ENCODE measurements at regions not wholly inside any gene's neighbourhood (a gene's known extent, or its start where the extent isn't known, plus 50 kb on each side); places are given as distances from the start of the nearest gene placed in this dataset.

GRCh38 chr10:28214219-28214618, 88.6 kb downstream of the MPP7 start:
- TF ChIP-seq, protein P1, sequence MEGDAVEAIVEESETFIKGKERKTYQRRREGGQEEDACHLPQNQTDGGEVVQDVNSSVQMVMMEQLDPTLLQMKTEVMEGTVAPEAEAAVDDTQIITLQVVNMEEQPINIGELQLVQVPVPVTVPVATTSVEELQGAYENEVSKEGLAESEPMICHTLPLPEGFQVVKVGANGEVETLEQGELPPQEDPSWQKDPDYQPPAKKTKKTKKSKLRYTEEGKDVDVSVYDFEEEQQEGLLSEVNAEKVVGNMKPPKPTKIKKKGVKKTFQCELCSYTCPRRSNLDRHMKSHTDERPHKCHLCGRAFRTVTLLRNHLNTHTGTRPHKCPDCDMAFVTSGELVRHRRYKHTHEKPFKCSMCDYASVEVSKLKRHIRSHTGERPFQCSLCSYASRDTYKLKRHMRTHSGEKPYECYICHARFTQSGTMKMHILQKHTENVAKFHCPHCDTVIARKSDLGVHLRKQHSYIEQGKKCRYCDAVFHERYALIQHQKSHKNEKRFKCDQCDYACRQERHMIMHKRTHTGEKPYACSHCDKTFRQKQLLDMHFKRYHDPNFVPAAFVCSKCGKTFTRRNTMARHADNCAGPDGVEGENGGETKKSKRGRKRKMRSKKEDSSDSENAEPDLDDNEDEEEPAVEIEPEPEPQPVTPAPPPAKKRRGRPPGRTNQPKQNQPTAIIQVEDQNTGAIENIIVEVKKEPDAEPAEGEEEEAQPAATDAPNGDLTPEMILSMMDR (IDR thresholded peaks at IDR 0.05; ENCODE audit: borderline replicate concordance, insufficient read depth, low read depth, low read length): no peak
- H3K4me3 ChIP-seq (ENCODE audit: low read depth, low read length): no peak overlapping the region

- H3K4me3 ChIP-seq (ENCODE audit: low read depth, low read length): no peak overlapping the region
- TF ChIP-seq, protein P1 (IDR thresholded peaks at IDR 0.05; ENCODE audit: borderline replicate concordance, insufficient read depth, low read depth, low read length): no peak
Measured at GRCh38 chr10:28211759-28212158, 91.1 kb downstream of the MPP7 start.

DNA sequence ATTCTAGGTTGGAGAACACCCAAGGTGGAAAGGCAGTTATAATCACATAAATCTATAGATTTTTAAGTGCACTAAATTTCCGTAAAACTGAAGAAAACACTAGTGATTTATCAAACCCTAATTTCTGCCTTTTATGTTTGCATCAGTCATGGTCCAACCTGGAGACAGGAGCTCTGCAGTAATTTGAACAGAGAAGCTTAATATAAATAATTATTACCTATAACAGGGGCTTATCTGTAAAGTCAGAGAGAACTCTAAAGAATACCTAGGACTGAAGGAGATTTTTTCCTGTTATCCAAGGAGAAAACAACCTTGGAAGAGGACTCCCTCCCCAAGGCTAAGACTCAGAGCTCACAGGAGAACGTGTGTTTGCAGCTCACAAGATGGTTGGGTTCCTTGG, 95.1 kb downstream of the MPP7 start:
- H3K4me3 ChIP-seq (ENCODE audit: low read depth, low read length): no peak overlapping the region
- TF ChIP-seq, protein P1 (IDR thresholded peaks at IDR 0.05; ENCODE audit: borderline replicate concordance, insufficient read depth, low read depth, low read length): no peak

DNA sequence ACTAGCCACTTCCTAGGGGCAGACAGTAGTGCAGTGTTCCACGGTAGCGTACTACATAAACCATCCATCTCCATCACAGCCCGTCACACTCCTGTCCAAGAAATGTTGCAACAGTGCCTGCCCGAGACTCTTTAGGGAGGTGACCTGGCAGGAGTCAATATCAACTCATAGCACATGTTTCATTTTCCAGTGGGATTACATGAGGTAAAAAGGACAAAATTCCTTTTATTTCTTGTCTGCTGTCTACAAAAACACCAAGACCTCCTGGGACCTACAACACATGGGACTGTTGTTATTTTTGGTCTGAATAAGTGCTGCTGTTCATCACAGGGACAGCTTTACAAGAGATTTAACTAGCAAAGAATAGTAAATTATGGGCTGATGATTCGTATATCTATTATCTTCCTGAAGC, 99.9 kb downstream of the MPP7 start:
- H3K4me3 ChIP-seq (ENCODE audit: low read depth, low read length): no peak overlapping the region
- TF ChIP-seq, protein P1 (IDR thresholded peaks at IDR 0.05; ENCODE audit: borderline replicate concordance, insufficient read depth, low read depth, low read length): no peak

- TF ChIP-seq, protein P1 (IDR thresholded peaks at IDR 0.05; ENCODE audit: borderline replicate concordance, insufficient read depth, low read depth, low read length): no peak
- no peak overlapping the region for H3K4me3 ChIP-seq (ENCODE audit: low read depth, low read length)
Measured at GRCh38 chr10:28201410-28202400, 101.2 kb downstream of the MPP7 start.

- H3K4me3 ChIP-seq (ENCODE audit: low read depth, low read length): no peak overlapping the region
- TF ChIP-seq, protein P1 (IDR thresholded peaks at IDR 0.05; ENCODE audit: borderline replicate concordance, insufficient read depth, low read depth, low read length): no peak
Measured at GRCh38 chr10:28200775-28201174, 102.1 kb downstream of the MPP7 start.

- TF ChIP-seq, protein P1 (IDR thresholded peaks at IDR 0.05; ENCODE audit: borderline replicate concordance, insufficient read depth, low read depth, low read length): no peak
- H3K4me3 ChIP-seq (ENCODE audit: low read depth, low read length): no peak overlapping the region
Measured at GRCh38 chr10:28199941-28200340, 102.9 kb downstream of the MPP7 start.
